ENCODE measurements at regions not wholly inside any gene's neighbourhood (a gene's known extent, or its start where the extent isn't known, plus 50 kb on each side); places are given as distances from the start of the nearest gene placed in this dataset.

DNA sequence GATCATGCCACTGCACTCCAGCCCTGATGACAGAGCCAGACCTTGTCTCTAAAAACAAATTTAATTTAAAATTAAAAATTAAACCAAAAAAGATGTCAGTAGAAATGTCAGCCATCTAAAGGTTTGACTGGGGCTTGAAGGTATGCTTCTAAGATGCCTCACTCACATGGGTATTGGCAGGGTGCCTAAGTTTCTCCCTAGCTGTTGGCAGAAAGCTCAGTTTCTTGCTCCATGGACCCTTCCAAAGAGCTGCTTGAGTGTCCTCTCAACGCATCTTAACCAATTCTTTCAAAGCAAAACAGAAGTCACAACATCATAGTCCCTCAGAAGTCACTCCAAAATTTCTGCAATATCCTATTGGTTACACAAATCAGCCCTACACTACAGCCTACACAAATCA lies 231.0 kb upstream of the ADGRL2 start:
- DNase-seq = no peak

DNA sequence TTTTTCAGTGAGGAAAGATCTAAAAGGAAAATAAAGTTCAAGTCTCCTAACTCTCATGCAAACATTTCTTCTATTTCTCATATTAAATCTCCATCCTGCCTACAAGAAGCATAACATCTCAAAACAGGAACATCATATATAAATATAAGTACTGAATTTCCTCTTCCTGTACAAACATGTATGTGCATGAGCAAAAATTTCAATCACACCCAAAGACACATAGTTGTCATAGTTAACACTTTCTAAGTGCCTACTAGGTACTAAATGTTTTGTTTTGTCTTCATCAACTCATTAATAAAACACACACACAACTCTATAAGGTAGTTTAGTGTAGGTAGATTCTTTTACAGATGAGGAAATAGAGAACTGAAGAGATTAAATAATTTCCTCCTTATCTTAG lies 237.1 kb upstream of the ADGRL2 start:
- no peak for DNase-seq

DNA sequence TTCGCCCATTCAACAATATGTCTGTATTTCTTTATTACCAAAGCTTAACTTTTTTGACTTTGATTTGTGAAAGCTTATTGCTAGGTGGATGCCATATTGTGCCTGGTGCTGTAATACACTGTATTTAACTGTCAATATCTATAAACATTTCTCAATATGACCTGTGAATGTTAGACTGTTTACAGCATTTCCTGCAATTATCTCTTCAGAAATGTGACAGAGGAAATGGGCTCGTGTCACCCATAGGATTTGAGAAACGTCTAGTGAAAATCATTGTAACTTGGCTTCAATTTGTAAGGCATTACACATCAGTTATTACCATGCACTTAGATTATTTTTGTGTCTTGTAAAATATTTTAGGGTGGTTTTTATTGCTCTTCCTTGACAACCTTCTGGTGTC lies 237.8 kb upstream of the ADGRL2 start:
- DNase-seq = no peak

DNA sequence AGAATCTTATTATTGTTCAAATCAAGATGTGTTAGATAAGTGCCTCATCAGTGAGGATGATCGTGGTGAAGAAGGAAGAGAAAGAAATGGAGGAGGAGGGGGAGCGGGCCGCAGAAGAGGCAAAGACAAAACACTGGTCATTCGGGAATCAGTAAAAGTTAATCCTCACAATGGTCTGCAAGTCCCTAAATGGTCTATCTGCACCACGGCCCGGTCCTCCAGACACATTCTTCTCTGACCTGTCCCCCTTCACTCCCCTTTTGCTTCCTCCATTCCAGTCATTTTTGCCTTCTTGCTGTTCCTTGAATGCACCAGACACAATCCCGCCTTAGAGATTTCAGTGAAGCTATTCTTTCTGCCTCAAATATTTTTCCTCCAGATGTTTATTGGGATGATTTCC lies 240.1 kb upstream of the ADGRL2 start:
- no peak for DNase-seq

DNA sequence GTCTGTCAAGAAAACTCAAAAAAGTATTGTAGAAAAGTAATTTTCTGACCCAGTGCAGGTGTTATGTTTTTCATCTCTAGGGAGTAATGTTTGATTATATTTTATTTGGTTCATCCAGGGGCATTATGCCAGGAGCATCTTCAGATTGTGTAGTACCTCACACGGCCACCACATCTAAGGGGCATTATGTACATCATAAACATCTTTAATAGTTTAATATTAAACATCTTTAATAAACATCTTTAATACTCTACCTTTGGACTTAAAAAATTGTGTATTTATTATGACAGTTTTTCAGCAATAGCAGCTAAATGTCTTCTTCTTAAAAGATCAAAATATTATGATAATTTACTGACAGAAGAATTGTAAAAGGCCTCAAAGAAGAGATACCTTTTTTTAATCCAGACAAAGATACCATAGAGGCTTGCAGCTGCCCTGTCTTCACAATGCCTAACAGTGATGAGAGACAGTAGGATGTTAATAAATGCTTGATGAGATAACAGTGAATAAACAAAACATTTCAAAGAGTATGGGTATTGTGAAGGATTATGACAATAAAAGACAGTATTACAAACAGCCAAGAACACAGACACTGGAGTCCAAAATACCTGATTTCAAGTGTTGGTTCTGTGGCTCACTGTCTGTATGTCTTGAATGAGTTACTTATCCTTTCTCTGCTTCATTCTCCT lies 240.9 kb upstream of the ADGRL2 start:
- DNase-seq = no peak

DNA sequence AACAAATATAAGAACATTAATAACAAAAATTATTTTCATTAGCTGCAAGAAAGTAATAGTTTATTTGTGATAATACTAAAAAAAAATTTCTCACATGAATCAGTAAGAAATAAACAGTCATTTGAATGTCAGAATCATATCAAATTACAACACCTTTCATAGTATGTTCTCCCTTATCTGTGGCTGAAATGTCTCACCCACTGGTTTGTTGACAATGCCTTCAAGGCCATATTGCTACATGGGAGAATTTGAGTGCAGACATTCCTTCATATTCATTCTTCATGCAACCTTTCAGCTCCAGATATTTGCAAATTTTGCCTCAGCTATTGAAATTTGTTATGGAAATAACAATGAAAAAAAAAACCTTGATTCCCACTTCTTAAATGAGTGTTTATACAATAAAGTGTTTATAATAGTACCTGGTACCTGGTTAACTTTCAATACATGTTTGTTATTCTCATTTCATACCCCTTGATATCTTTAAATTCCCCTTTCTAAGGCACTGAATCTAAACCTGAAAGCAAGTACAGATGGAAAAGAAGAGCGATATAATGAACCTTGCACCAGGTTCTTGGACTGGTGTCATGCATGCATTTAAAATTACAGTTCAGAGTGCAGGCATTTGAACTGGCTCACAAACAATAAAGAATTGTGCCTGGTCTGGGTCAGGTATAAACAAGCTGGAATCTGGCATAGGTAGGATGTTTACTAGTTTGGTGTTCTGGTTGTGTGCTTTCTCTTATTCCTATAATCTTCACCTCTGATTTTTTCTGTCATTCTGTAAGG lies 242.2 kb upstream of the ADGRL2 start:
- DNase-seq = no peak

DNA sequence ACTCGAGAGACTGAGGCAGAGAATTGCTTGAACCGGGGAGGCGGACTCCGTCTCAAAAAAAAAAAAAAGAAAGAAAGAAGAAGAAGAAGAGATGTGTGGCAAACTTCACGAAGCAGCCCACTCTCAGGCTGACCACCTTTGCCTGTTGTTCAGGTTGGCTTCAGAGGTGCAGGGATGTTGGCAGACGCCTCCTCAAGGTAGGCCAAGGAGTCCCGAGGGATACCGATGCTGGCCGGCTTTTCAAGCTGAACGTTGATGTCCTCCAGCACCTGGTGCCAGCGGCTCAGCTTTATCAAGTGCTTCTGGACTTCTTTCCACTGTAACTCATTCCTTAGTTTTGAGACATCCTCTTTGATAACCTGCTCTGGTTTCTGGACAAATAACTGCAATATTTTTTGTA lies 243.8 kb upstream of the ADGRL2 start:
- no peak for DNase-seq

DNA sequence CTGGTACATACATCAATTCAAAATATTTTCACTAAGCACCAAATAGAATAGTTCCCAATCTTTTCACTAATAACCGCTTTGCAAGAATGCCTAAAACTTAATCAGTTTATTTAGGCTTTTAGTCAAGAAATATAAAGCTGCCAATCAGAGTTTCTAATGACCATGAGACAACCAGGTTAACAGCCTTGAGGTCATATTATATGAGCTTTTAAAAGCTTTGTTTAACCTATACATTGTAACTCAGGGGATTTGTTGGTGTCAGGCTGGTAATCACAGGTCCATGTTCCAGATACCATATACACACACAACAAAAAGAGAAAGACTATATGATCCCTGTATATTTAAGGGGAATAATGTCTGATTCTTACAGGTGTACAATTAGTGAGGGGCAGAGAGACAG lies 246.2 kb upstream of the ADGRL2 start:
- DNase-seq = no peak

DNA sequence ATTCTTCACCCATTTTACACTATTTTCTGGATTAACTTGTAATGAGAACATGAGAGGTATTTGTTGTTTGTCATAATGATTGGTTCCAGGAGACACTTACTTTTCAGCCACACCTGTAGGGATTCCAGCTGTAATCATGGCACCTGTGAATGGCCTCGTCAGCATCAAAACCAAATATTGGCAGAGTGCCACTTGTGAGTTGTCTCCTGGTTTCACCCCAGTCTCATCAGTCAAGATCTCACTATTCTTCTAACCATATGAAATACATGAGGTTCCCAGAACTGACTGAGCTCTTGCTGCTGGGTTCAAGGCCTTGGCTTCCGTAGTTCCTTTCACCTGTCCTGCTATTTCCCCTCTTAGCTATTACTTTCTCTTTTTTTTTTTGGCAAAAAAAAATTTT lies 246.6 kb upstream of the ADGRL2 start:
- DNase-seq = no peak

DNA sequence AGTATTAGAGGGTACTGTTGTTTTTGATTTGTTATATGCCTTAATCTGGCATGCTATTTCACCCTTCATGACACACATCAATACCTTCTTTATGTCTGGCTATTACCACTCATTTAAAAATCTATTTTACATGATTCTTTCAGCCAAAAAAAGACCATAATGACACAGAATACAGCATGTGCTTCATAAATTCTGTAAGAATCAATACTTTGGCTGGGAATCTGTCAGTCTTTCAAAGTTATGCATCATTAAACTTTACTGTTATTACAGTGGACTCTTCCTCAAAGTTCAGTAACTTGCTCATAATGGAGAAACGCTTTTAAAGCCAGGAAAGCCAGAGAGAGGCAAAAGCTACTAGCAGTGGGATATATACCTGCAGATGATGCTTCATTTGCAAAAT lies 247.2 kb upstream of the ADGRL2 start:
- no peak for DNase-seq

DNA sequence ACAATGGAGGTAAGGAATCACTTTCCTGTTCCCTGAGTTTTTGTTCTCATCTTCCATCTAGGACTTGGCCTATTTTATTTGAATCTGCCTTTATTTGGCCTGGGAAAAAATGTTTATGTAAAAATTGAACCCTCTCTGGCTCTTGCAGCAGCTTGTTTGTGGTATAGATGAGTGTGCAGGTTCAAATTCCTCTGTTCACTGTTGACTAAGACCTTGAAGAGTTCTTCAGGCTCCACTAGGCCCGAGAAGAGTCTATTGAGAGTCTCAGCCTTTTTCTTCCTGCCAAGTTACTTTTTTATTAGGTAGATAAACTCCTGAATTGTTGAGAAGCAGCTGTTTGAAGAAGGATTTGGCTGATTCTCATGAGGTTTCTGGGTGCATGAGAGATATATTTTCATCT lies 248.8 kb upstream of the ADGRL2 start:
- DNase-seq = no peak

DNA sequence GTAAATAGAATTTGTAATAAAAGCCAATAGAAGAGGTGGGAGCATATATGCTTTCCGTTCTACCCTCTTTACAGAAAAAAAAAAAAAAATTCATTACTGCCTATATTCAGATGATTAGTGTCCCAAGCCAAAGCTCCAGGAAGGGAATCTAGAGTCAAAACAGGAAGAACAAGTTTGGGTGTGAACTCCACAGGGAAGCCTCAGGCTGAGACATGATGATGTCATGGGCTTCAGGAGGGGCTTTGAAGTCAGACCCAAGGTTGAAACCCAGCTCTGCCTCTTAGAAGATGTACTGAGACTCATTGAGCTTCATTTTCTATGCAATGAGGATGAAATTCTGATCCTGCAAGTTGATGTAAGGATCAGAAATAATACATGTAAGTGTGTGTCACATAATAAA lies 250.0 kb upstream of the ADGRL2 start:
- DNase-seq = no peak

DNA sequence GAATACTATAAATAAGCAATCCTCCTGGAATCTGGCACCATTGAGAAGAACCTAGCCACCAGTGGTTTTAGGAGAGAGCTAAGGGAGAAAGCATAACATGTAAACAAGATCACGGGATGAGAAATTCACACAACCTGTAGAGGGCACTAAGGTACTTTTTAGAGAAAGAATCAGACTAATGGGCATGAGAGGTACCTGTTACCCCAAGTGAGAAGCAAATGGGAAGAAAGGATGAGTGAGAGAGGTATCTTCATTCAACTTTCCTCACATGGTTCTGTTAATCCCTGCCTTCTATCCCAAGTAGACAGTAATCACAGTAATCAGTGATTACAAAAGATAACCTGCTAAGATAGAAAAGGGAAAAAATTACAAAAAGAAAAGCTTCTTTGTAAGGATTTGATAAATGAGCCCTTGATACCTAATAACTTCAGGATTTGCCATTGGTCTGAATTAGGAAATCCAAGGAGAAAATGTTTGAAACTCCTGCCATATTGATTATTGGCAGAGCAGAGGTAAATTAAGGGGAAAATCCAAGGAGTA lies 251.1 kb upstream of the ADGRL2 start:
- no peak for DNase-seq

DNA sequence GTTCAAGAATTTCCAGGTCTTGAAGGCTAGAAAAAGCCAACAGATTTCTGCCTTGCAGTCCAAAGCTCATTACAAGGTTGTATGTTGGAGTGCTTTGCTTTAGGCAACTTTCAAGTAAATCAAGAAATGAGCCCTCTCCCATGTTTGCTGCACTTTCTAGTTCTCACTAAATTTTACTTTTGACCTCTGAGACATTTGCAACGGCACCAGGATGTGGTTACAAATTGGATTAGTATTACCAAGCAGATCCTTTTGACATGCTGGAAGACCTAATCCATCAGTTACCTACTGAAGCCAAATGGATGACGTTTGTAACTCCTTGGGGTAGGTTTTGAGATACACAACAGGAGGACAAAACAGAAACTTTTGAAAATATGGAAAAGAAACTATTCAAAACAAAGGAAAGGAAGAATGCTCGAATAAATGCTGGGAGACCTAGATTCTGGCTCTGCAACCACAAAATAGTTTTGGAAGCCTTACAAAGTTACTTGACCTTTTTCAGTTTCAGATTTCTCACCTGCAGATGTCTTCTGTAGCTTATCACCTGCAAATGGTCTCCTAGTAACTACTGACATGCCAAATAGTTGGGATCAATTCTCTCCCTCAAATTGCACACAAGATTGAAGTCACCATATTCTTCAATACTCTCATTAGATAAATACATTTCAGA lies 251.7 kb upstream of the ADGRL2 start:
- no peak for DNase-seq

DNA sequence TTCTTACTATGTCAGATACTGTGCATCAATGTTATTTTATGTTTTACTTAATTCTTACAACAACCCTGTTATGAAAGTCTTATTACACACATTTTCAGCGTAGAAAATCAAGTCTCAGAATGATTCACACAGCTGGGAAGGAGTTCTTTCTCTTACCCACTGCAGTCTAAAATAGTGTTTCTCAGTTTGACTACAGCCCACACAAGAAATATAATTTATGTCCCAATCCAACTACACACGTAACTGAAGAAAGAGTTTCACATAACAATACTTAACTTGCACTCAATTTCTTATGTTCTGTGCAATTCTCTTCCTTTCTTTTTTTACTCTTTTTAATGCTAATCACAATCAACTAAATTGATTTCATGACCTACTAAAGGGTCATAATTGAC lies 252.8 kb upstream of the ADGRL2 start:
- DNase-seq = no peak

DNA sequence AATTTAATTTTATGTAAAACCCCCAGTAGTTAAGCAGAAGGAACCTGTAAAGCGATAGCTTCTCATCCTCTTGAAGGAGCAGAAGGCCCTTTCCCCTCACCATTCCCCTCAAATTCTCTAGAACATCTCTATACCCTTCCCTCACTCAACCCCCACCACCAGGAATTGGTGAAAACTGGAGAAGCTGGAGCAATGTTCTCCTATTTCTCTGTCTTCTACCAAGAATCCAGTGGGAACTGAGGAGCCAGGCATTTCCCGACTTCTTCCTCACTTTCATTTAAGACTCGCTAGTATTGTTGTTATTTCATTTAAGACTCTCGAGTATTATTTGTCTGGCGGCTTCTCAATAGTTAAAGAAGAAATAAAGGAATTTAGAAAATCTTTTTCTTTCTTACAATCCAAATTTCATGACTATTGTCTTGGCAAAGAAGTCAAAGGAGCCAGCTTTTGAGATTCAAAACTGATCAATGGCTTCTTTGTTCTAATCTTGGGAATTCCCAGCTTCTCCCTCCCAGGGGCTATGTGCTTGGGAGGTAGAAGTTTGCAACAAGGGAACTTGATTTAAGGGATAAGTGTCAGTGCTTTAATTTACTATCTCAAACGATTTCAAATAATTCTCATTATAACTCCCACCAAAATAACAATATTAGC lies 253.3 kb upstream of the ADGRL2 start:
- DNase-seq = no peak

DNA sequence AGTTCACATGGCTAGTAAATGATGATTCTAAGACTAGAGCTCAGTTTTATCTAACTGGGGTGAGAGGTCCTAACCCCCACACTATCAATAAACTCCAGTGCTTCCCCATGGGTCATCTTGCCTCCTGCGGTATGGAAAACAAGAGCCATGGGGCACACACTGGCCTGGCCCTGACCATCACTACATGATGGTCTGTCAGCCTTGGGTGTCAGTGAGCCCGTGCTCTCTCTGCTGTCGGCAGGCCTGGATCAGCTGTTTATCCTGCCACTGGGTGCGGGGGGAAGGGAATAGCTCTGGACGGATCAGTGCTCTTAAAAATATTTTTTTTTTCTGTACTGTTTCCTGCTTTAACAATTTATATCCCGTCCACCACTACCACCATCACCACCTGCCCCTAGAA lies 255.0 kb upstream of the ADGRL2 start:
- no peak for DNase-seq

DNA sequence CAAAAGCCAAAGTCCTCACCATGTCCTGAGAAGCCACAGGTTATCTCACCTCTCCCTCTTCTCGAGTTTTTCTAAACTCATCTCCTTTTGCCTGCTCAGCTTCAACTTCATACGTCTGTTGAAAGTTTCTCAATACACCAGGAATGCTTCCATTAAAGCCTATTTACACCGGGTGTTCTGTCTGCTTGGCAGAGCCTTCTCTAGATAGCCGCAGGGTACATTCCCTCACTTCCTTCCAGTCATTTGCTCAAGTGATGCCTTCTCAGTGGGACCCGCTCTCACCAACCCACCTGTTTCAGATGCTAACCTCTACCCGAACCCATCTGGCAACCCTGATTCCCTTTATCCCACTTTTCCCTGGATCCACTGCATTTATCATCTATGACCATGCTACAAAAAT lies 257.0 kb upstream of the ADGRL2 start:
- no peak for DNase-seq

DNA sequence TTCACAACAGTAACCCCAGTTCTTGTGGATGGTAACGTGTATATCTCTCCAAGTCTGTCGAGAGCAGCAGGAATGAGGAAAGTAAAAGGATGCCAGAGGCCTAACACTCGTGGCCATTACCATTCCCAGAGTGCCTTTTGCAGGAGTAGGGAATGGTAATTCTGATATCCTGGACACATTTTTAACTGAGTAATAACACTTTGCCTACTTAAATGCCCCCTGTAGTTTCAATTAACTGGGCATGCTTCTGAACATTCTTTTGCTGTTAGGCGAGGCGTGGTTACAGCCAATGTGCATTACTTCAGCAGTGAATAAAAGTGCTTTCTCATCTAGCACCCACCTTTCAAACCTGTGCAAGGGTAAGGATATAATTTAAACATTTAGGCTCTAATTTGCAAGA lies 258.5 kb upstream of the ADGRL2 start:
- no peak for DNase-seq

DNA sequence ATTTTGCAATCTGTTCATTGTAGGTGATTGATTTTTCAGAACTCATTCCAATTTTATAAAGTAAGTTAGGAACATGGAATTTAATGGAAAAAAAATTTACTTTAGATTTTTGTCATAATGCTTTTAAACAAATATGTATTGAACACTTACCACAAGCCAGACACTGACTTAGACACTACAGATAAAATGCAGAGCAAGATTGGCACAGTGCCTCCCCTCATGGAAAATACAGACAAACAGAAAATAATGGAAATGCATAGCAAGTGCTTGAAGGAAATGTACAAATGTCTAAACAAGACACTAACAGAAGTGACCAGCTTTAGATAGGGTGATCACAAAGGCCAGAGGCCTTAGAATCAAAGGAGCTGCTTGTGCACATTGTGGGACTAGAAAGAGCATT lies 260.5 kb upstream of the ADGRL2 start:
- no peak for DNase-seq

DNA sequence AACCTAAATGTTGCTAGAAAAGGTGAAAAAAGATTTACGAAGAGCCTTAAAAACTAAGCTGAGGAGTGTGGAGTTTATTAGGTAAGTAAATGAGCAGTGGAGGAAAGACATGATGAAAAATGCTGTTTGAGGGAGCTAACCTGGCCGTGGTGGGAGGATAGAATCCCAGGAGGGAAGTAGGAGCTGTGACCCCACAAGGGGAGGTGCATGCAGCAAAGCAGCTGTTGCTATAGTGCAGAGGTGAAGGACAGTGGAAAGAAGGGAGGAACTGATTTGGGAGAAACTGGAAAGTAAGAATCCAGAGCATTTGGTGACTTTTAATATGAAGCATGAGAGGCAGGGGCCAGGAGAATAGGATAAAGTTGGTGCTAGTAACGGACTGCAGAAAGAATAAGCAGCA lies 271.7 kb upstream of the ADGRL2 start:
- no peak for DNase-seq

DNA sequence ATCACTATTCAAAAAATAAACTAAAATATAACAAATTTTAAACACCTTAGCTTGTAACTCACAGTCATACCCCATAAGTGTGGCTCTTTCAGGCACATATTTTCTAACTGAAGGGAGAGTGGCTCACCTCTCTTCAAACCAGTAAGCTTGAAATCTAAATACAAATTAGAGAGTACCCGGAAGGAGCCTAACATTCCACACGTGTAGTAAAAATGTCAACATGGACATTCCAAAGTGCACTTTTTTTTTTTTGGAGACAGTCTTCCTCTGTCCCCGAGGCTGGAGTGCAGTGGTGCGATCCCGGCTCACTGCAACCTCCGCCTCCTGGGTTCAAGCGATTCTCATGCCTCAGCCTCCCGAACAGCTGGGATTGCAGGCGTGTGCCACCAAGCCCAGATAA lies 275.6 kb upstream of the ADGRL2 start:
- no peak for DNase-seq

DNA sequence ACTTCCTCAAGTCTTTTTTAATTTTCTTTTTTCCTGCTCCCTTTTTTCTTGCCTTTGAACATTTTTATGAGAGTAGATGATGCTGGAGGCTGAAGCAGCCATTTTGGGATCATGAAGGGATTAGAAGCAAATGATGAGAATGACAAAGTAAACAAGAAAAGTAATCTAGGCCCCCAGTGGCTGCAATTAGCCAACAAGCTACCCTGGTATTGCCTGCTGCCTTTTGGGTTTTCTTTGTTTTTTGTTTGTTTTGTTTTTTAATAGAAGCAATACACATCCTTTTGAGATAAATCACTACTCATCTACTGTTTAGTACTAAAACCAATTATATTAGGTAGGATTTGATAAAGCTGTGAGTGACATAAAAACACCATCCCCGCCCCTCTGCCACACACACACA lies 280.7 kb upstream of the ADGRL2 start:
- DNase-seq = no peak

DNA sequence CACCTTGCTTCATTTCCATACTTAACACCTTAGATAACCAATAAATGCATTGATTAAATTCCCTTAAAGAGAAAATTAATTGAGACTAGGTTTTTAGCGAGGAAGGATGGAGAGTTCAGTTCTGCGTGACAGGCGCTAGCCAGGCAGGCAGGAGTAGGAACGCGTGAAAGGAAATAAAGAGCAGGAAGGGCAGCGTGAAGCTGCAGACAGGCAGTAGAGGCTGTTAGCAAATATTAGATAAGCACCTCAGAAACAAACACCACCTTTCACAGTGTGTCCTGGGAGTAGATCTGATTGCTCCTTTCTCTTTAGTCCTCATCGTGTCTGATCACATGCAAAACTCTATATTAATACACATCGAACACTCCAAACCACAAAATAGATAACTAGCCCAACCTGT lies 282.7 kb upstream of the ADGRL2 start:
- DNase-seq = no peak
